ENCODE measurements at regions not wholly inside any gene's neighbourhood (a gene's known extent, or its start where the extent isn't known, plus 50 kb on each side); places are given as distances from the start of the nearest gene placed in this dataset.

- no peak for TF ChIP-seq CTCF (IDR thresholded peaks at IDR 0.05; ENCODE audit: insufficient read depth, low read depth, low read length)
- ChIA-PET POLR2A (no interaction called here), CTCF (no interaction called here)
- H3K4me3 ChIP-seq (ENCODE audit: low read depth, low read length), result no peak overlapping the region
- H3K27me3 ChIP-seq (ENCODE audit: control insufficient read depth, insufficient read depth, low read length), result no peaks in the 10 kb centered on the region
- no peaks in the 10 kb centered on the region for H3K36me3 ChIP-seq (ENCODE audit: control insufficient read depth, insufficient read depth, low read length)
- DNase-seq (ENCODE audit: low read depth), result no peak
Observed at GRCh38 chr4:111400741-111401140, 744.5 kb upstream of the FAM241A start.

- no peaks in the 10 kb centered on the region for H3K36me3 ChIP-seq (ENCODE audit: control insufficient read depth, insufficient read depth, low read length)
- no peak for TF ChIP-seq CTCF (IDR thresholded peaks at IDR 0.05; ENCODE audit: insufficient read depth, low read depth, low read length)
- H3K27me3 ChIP-seq (ENCODE audit: control insufficient read depth, insufficient read depth, low read length), result no peaks in the 10 kb centered on the region
- POLR2A ChIA-PET, result no interaction called here
- no peak for DNase-seq (ENCODE audit: low read depth)
- CTCF ChIA-PET, result interaction anchor here (1.0 to 1.5 kb wide), 2 partner anchors 11 to 15 kb away, joined by 3 read pairs; no protein-coding TSS in a partner anchor
- no peak overlapping the region for H3K4me3 ChIP-seq (ENCODE audit: low read depth, low read length)
Observed at GRCh38 chr4:111404673-111405072, 740.6 kb upstream of the FAM241A start.

- ChIA-PET CTCF (interaction anchor here (0.6 to 1.5 kb wide), 3 partner anchors 10 to 712 kb away, joined by 3 to 6 read pairs (median 3); no protein-coding TSS in a partner anchor), POLR2A (no interaction called here)
- no peak for DNase-seq (ENCODE audit: low read depth)
- Histone ChIP-seq H3K4me3 (ENCODE audit: low read depth, low read length) (no peak overlapping the region), H3K36me3 (ENCODE audit: control insufficient read depth, insufficient read depth, low read length) (no peaks in the 10 kb centered on the region), H3K27me3 (ENCODE audit: control insufficient read depth, insufficient read depth, low read length) (no peaks in the 10 kb centered on the region)
- no peak for TF ChIP-seq CTCF (IDR thresholded peaks at IDR 0.05; ENCODE audit: insufficient read depth, low read depth, low read length)
Observed at GRCh38 chr4:111405989-111406388, 739.3 kb upstream of the FAM241A start.

- no peak overlapping the region for H3K4me3 ChIP-seq (ENCODE audit: low read depth, low read length)
- H3K27me3 ChIP-seq (ENCODE audit: control insufficient read depth, insufficient read depth, low read length), result no peaks in the 10 kb centered on the region
- H3K36me3 ChIP-seq (ENCODE audit: control insufficient read depth, insufficient read depth, low read length), result no peaks in the 10 kb centered on the region
- POLR2A ChIA-PET, result no interaction called here
- no peak for DNase-seq (ENCODE audit: low read depth)
- no peak for TF ChIP-seq CTCF (IDR thresholded peaks at IDR 0.05; ENCODE audit: insufficient read depth, low read depth, low read length)
- CTCF ChIA-PET, result no interaction called here
Observed at GRCh38 chr4:111410571-111410970, 734.7 kb upstream of the FAM241A start.

- H3K36me3 ChIP-seq (ENCODE audit: control insufficient read depth, insufficient read depth, low read length), result no peaks in the 10 kb centered on the region
- ChIA-PET CTCF (no interaction called here), POLR2A (no interaction called here)
- DNase-seq (ENCODE audit: low read depth), result no peak
- no peak overlapping the region for H3K4me3 ChIP-seq (ENCODE audit: low read depth, low read length)
- no peaks in the 10 kb centered on the region for H3K27me3 ChIP-seq (ENCODE audit: control insufficient read depth, insufficient read depth, low read length)
- no peak for TF ChIP-seq CTCF (IDR thresholded peaks at IDR 0.05; ENCODE audit: insufficient read depth, low read depth, low read length)
Observed at GRCh38 chr4:111417521-111417920, 727.7 kb upstream of the FAM241A start.
